Stomach smooth muscle (tissue), 2 donors: ENCODE measurements at regions not wholly inside any gene's neighbourhood (a gene's known extent, or its start where the extent isn't known, plus 50 kb on each side); places are given as distances from the start of the nearest gene placed in this dataset.
A peak's percentile ranks its signal among the peaks of the same experiment; 100 is the strongest.

Experiments
- H3K27ac ChIP-seq: one replicate; pipeline ENCODE4 v1.7.0; 2013; ENCODE audit warnings: mild to moderate bottlenecking, low read length, inconsistent platforms
- H3K27me3 ChIP-seq, 2 donors: one replicate each; pipeline ENCODE4 v1.7.0; 2013; ENCODE audit warnings: low read length in 2 of 2; ENCODE audit not compliant: insufficient read depth in 2 of 2, control insufficient read depth in 1 of 2
- H3K36me3 ChIP-seq, 2 donors: one replicate each; pipeline ENCODE4 v1.7.0; 2013; ENCODE audit warnings: low read length in 2 of 2; ENCODE audit not compliant: control insufficient read depth in 2 of 2, insufficient read depth in 2 of 2
- H3K4me1 ChIP-seq: one replicate; pipeline ENCODE4 v1.7.0; 2013; ENCODE audit warnings: low read length; ENCODE audit not compliant: control insufficient read depth, insufficient read depth
- H3K4me3 ChIP-seq, 2 donors: one replicate each; pipeline ENCODE4 v1.7.0; 2013; ENCODE audit warnings: low read length in 2 of 2
- H3K9ac ChIP-seq, 2 donors: one replicate each; pipeline ENCODE4 v1.7.0; 2013; ENCODE audit warnings: low read length in 2 of 2, mild to moderate bottlenecking in 1 of 2
- H3K9me3 ChIP-seq, 2 donors: one replicate each; pipeline ENCODE4 v1.7.0; 2013; ENCODE audit warnings: low read length in 2 of 2; ENCODE audit not compliant: control insufficient read depth in 2 of 2
- donor health status: healthy.
- donor health status: Pancreatic carcinoma.

GRCh38 chr10:118139321-118139720 lies 92.6 kb upstream of the RAB11FIP2 start:
- no peak overlapping the region for H3K4me3 ChIP-seq
- H3K36me3 ChIP-seq, result no peaks in the 10 kb centered on the region
- no peak overlapping the region for H3K9ac ChIP-seq
- no peaks in the 10 kb centered on the region for H3K27me3 ChIP-seq
- H3K27ac ChIP-seq, result no peak overlapping the region
- H3K4me1 ChIP-seq, result no peaks in the 10 kb centered on the region
- no peaks in the 10 kb centered on the region for H3K9me3 ChIP-seq

GRCh38 chr10:118128675-118129074 lies 81.9 kb upstream of the RAB11FIP2 start:
- Histone ChIP-seq H3K4me3 (no peak overlapping the region), H3K36me3 (no peaks in the 10 kb centered on the region), H3K9ac (no peak overlapping the region), H3K9me3 (peaks cover 0 to under 1% of the 10 kb centered on the region in 2 donors), H3K27me3 (peaks cover 0 to 3% of the 10 kb centered on the region in 2 donors), H3K4me1 (no peaks in the 10 kb centered on the region), H3K27ac (no peak overlapping the region)

- H3K36me3 ChIP-seq, result no peaks in the 10 kb centered on the region
- no peak overlapping the region for H3K9ac ChIP-seq
- H3K27me3 ChIP-seq, result no peaks in the 10 kb centered on the region
- peaks cover 6% of the 10 kb centered on the region for H3K4me1 ChIP-seq
- H3K9me3 ChIP-seq, result peaks cover 0 to 4% of the 10 kb centered on the region in 2 donors
- no peak overlapping the region for H3K4me3 ChIP-seq
- H3K27ac ChIP-seq, result no peak overlapping the region
These were observed 72.0 kb upstream of the RAB11FIP2 start for GRCh38 chr10:118118716-118119115.

GRCh38 chr10:118116715-118117449 lies 70.1 kb upstream of the RAB11FIP2 start:
- Histone ChIP-seq H3K4me1 (peaks cover 6% of the 10 kb centered on the region), H3K27ac (no peak overlapping the region), H3K9ac (no peak overlapping the region)

GRCh38 chr10:118116362-118116714 lies 69.6 kb upstream of the RAB11FIP2 start:
- H3K4me3 ChIP-seq, result peak overlapping the region; percentile 52 to 55

More at GRCh38 chr10:118116715-118117449, 70.1 kb upstream of the RAB11FIP2 start:
- Histone ChIP-seq H3K4me3 (peak overlapping the region; percentile 52 to 55), H3K36me3 (no peaks in the 10 kb centered on the region), H3K27me3 (no peaks in the 10 kb centered on the region), H3K9me3 (no peaks in the 10 kb centered on the region)

GRCh38 chr10:118115701-118116100 lies 69.0 kb upstream of the RAB11FIP2 start:
- H3K27ac ChIP-seq, result no peak overlapping the region
- no peak overlapping the region for H3K4me3 ChIP-seq
- H3K9ac ChIP-seq, result no peak overlapping the region
- H3K36me3 ChIP-seq, result no peaks in the 10 kb centered on the region
- H3K4me1 ChIP-seq, result peaks cover 6% of the 10 kb centered on the region
- H3K27me3 ChIP-seq, result no peaks in the 10 kb centered on the region
- H3K9me3 ChIP-seq, result no peaks in the 10 kb centered on the region

More at GRCh38 chr10:118116362-118116714, 69.6 kb upstream of the RAB11FIP2 start:
- Histone ChIP-seq H3K36me3 (no peaks in the 10 kb centered on the region), H3K9me3 (no peaks in the 10 kb centered on the region), H3K4me1 (peaks cover 6% of the 10 kb centered on the region), H3K27ac (no peak overlapping the region), H3K9ac (no peak overlapping the region), H3K27me3 (no peaks in the 10 kb centered on the region)

GRCh38 chr10:118114992-118115391 lies 68.3 kb upstream of the RAB11FIP2 start:
- Histone ChIP-seq H3K9ac (no peak overlapping the region), H3K4me3 (no peak overlapping the region), H3K27ac (no peak overlapping the region), H3K27me3 (no peaks in the 10 kb centered on the region), H3K9me3 (no peaks in the 10 kb centered on the region), H3K36me3 (no peaks in the 10 kb centered on the region), H3K4me1 (peaks cover 6% of the 10 kb centered on the region)

GRCh38 chr10:118112543-118113125 lies 65.9 kb upstream of the RAB11FIP2 start:
- Histone ChIP-seq H3K4me3 (no peak overlapping the region), H3K9me3 (no peaks in the 10 kb centered on the region), H3K36me3 (no peaks in the 10 kb centered on the region), H3K27me3 (no peaks in the 10 kb centered on the region), H3K9ac (no peak overlapping the region), H3K4me1 (peaks cover 6% of the 10 kb centered on the region), H3K27ac (no peak overlapping the region)

GRCh38 chr10:118110750-118111149 lies 64.0 kb upstream of the RAB11FIP2 start:
- no peak overlapping the region for H3K27ac ChIP-seq
- no peaks in the 10 kb centered on the region for H3K36me3 ChIP-seq
- H3K9ac ChIP-seq, result no peak overlapping the region
- H3K4me1 ChIP-seq, result no peaks in the 10 kb centered on the region
- no peaks in the 10 kb centered on the region for H3K9me3 ChIP-seq
- H3K27me3 ChIP-seq, result no peaks in the 10 kb centered on the region
- no peak overlapping the region for H3K4me3 ChIP-seq

- Histone ChIP-seq H3K27me3 (no peaks in the 10 kb centered on the region), H3K4me3 (no peak overlapping the region), H3K36me3 (no peaks in the 10 kb centered on the region), H3K27ac (no peak overlapping the region), H3K4me1 (no peaks in the 10 kb centered on the region), H3K9ac (no peak overlapping the region), H3K9me3 (no peaks in the 10 kb centered on the region)
These were observed 61.7 kb upstream of the RAB11FIP2 start for GRCh38 chr10:118108194-118109026.
